ENCODE measurements at regions not wholly inside any gene's neighbourhood (a gene's known extent, or its start where the extent isn't known, plus 50 kb on each side); places are given as distances from the start of the nearest gene placed in this dataset.

DNA sequence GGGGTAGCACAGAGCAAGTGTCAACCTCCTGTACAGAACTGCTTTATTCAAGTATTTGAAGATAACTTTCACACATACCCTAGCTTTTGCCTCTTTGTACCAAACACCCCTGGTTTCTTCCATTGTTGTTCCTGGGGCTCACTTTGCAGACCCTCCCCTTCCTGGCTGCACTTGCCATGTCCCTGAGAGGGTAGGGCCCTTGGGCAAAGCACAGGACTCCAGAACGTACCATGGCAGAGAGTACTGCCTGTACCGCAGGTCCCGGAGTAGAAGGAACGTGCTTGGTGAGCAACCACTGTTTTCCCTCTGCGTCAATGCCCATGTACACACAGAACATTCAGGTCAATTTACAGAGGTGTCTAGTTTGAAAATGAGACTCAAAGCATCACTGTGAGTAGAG is 290.4 kb downstream of the EN1 start:
- no peak for DNase-seq

GRCh38 chr2:118554616-118555015 is 292.8 kb downstream of the EN1 start:
- DNase-seq, result no peak

DNA sequence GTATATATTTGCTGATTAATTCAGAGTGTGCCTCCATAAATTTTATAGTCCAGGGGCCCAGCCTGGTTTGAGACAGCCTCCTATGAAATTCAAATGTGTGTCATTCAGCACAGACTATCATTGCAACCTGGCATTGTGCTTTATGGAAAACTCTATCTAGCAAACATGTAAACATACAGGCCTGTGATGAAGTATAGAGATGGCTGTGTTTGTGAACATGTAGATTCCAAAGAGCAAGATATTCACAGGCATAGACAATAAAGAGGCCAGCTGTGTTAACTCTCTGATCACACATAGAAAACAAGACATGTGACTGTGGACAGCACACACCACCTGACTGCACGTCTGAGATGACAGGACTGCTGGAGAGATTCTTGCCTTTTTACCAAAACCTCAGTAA is 297.9 kb downstream of the EN1 start:
- no peak for DNase-seq

DNA sequence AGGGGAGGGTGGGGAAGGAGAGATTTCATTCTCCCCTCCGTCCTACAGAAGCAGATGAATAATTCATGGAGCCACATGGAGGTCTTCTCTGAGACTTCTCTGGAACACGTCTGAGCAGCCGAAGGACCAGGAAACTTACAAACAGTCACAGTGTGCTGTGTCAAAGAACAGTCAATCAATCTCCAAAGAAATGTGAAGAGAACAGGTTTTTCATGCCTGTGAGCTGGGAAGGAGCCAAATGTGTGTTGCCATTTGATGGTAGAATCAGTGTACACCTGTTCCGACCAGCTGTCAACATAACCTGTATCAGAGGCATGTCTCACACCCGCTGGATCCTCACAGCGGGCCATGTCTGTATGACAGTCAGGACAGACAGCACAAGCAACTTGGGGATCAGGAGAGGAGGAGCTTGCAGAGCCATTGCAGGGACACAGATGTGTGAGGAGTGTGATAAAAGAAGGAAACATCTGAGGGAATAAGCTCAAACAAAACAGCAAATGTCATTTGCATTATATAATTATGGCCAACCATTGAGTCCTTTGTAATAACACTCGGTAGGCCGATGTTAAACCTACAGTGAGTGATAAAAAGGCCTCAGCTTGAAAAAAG is 298.5 kb downstream of the EN1 start:
- DNase-seq, result no peak

GRCh38 chr2:118539290-118539689 is 308.2 kb downstream of the EN1 start:
- DNase-seq, result no peak

DNA sequence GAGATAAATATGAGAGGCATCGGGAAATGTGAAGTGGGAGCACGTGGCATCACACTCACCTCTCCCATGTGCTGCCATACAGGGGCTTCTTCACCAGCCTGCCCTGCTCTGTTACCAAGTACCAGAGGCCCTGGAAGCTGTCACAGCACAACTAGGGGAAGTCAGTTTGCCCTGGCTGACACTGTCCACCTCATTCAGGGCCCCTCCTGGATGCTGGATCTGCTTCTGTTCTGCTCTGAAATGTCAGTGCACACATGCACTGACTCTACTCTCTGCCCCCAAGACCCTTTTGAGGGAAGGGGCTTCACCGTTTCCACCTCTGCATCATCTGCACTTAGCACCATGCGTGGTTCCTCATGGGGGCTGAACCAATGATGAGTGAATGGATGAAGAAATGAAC is 311.1 kb downstream of the EN1 start:
- DNase-seq, result no peak

DNA sequence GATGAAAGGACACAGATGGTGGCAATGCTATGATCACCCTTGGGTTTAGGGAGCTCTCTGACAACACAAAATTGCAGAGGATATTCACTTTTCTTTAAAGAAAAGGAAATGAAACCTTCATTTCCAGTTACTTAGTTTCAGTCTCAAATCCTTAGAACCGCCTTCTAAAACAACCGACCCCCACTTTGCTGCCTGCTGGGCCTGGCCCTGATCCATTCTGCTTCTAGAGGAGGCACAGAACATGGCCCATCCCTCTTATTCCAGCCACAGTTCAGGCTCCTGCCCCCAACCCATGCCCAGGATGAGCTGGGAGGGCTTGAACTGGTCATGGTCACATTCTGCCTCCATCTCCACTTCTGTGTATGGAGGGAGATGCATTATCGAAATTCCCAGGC is 311.6 kb downstream of the EN1 start:
- DNase-seq, result no peak

DNA sequence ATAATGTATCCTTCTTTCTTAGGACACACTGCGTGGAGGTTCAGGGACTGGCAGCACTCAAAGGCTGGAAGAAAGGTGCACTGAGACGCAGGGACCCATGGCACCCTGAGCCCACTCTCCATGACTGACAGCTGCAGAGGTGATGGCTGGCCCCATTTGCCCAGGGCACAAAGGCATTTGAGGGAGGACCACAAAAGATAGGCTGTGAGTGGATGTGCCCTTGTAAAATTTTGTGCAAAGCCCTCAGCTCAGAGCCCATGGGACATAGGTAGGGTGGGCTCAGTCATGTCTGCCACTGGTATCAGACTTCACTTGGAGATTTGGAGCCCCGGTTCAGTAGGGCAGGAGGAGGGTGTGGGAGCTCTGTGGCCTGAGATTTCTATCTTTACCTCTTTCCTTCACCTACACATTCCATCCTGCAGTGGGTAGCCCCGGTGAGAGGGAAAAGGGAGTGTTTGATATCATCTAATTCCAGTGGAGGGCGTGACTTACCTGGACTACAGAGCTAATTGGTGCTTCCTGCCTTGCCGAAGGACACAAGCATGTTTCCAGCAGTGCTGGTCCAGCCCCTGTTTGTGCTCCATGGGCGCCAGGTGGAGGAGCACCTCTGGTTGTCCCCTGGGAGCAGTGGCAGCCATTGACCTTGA is 312.2 kb downstream of the EN1 start:
- DNase-seq, result no peak

- no peak for DNase-seq
These were observed 316.5 kb downstream of the EN1 start for GRCh38 chr2:118530976-118531375.

- DNase-seq, result no peak
These were observed 317.4 kb downstream of the EN1 start for GRCh38 chr2:118529908-118530599.

GRCh38 chr2:118527571-118527970 is 319.9 kb downstream of the EN1 start:
- DNase-seq, result no peak

DNA sequence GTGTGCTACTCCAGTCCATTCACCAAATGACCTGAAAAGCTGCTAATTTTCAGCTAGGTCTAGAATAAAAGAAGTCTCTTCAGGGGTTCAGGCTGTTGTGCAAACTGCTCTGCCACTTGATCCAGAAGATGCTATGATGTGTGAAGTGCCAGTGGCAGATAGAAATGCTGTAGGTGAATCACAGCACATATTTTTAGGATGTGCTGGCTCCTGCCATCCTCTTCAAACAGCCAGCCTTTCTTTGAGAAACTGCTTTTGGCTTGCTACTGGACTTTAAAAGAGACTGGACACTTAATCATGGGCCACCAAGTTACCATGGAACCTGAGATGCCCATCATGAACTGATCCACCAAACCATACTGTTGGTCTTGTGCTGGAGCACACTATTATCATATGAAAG is 322.1 kb downstream of the EN1 start:
- DNase-seq, result no peak

DNA sequence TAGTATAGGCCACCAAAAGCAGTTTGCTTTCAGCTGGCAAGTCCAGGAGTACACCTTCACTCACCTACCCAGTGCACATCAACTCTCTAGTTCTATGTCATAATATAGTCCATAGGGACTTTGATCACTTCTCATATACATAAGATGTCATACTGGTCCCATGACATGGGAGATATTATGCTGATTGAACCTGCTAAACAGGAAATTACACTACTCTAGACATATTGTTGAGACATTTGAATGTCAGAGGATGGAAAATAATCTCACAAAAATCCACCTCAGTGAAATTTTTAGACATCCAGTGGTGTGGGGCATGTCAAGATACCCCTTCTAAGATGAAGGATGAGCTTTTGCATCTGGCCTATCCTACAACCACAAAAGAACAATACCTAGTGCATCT is 322.5 kb downstream of the EN1 start:
- DNase-seq, result no peak

GRCh38 chr2:118523761-118524160 is 323.7 kb downstream of the EN1 start:
- DNase-seq, result no peak

- no peak for DNase-seq
These were observed 325.5 kb downstream of the EN1 start for GRCh38 chr2:118521960-118522359.

DNA sequence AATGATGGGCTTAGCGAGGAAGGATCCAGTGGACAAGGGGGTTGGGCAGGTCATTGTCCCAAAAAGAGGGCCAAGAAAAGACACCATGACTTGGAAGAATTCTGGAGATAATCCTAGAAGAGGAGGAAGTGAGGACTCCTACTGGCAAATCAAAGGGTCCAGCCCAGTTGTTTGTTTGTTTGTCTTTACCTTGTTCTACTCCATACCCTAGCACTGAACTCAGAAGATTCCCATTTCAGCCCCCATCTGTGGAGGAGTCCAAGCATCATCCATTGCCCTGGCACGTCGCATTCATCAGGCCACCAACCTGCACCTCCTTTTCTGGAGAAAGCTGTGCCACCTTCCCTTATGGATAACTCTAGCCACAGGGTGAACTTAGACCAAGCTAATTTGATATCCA is 326.2 kb downstream of the EN1 start:
- no peak for DNase-seq

DNA sequence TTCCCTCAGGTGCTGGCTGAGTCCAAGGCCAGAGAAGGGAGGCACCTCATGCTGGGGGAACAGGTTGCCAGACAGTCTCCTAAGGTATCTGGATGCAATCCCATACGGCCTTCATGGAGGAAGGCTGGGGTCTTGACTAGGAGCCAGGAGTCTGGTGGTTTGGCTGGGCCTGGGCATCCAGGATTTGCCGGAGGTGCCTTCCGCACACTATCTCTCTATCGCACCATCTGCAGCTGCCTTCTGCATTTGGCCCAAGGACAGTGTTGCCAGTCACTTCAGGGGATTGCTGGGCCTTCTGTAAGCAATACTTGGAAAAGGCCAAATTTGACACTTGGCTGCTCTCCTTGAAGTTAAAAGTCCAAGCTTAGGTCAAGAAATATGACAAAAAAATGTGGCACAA is 327.2 kb downstream of the EN1 start:
- no peak for DNase-seq

DNA sequence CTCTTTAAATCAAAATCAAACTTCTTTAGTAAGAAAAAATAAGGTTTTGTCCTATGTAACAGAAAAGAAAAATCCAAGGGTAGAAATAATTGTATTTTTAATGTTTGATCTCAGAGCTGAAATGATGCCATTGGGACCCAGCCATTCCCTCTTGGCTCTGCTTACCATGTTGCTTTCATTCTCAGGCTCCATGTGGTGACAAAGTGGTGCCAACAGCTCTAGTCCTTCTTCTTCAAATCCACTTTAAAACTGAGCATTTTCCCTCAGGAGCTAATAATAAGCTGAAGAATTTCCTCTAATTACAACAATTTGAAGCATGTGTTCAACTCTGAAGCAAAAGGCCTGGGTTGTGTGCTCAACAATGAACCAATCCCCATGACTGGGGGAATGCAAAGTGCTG is 327.9 kb downstream of the EN1 start:
- no peak for DNase-seq

- DNase-seq, result no peak
These were observed 336.6 kb downstream of the EN1 start for GRCh38 chr2:118510807-118511206.

GRCh38 chr2:118509319-118510004 is 338.0 kb downstream of the EN1 start:
- DNase-seq, result no peak

GRCh38 chr2:118508282-118508681 is 339.2 kb downstream of the EN1 start:
- DNase-seq, result no peak

- DNase-seq, result no peak
These were observed 342.0 kb downstream of the EN1 start for GRCh38 chr2:118505436-118505835.

GRCh38 chr2:118502106-118502505 is 345.3 kb downstream of the EN1 start:
- DNase-seq, result no peak

DNA sequence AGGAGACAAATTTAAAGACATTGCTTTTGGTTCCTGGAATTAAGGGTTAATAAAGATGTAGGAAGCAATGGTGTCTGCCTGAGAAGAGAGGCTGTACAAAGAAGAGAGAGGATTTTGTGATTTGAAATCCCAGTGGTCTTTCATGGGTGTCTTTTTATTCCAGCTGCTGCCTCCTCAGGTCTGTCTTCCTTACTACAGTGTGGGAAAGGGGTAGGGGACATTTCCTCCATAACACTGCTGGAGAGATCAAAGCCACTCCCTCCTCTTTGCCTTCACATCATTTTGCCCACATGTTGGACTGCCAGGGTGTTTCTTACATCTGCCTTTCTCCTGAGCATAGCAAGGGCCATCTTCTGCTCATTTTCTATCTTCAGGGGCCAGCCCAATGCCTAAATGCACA is 348.5 kb downstream of the EN1 start:
- DNase-seq, result no peak

Measured in NCI-H1436 treated with DMSO at 0.1 percent for 48 hours (cell line).